HepG2 (cell line): ENCODE measurements at regions not wholly inside any gene's neighbourhood (a gene's known extent, or its start where the extent isn't known, plus 50 kb on each side); places are given as distances from the start of the nearest gene placed in this dataset.

Experiments used
- ATAC-seq: fragments of 200-7000 bp; cut with Tn5 transposase; 3 replicates; pipeline ENCODE4 v1.9.1; 2020; ENCODE audit warnings: mild to moderate bottlenecking, moderate library complexity
- BruUV-seq: library from RNA; stranded (reverse); fragments of 400-500 nt; replicated peaks from 2 replicates; lab custom pipeline; 2021; lab: Mats Ljungman, UMichigan
- CTCF ChIA-PET: fragments of 300-600 bp; formaldehyde crosslinking; extraction: SDS; loops from one replicate; lab custom pipeline; 2021; ENCODE audit warnings: low total read pairs, inconsistent platforms, low intra/inter-chr PET ratio; lab: Yijun Ruan, JAX
- POLR2A ChIA-PET: fragments of 350-600 bp; sonication (Branson Sonifier 250); formaldehyde crosslinking; loops from one replicate; lab custom pipeline; 2020; ENCODE audit warnings: antibody characterized with exemption, inconsistent platforms; lab: Yijun Ruan, JAX
- DNase-seq: peaks from one replicate; pipeline ENCODE4 v3.0.0-alpha.2; 2015; ENCODE audit warnings: low spot score
- FAIRE-seq: peaks from 3 replicates; lab custom pipeline; 2011; peaks lifted over from hg19 to GRCh38; lab: Jason Lieb, UNC
- H2AFZ ChIP-seq: one replicate; pipeline ENCODE4 v1.6.1; 2011; ENCODE audit warnings: low read length, inconsistent platforms
- H3K27ac ChIP-seq: fragments of 300-600 bp; 3 replicates; pipeline ENCODE4 v1.8.0; 2011; ENCODE audit warnings: mixed run types, mild to moderate bottlenecking, mixed read lengths, low read length, inconsistent platforms; ENCODE audit not compliant: insufficient read depth; ENCODE audit errors: extremely low read length
- H3K27me3 ChIP-seq, 2 experiments: fragments of 200-600 bp in 1 of 2; 2 replicates in 1 of 2; 3 replicates in 1 of 2; pipeline versions ENCODE4 v1.6.0 to v1.8.0; 2011; ENCODE audit warnings: low read length in 2 of 2, mild to moderate bottlenecking in 2 of 2, moderate library complexity in 2 of 2, inconsistent platforms in 1 of 2; ENCODE audit not compliant: insufficient read depth in 2 of 2, control insufficient read depth in 1 of 2
- H3K36me3 ChIP-seq, 2 experiments: fragments of 200-600 bp in 1 of 2; replicated peaks in 1 of 2; 2 replicates in 1 of 2; 3 replicates in 1 of 2; pipeline versions ENCODE4 v1.5.1 to v1.8.0; 2011; ENCODE audit warnings: low read length in 2 of 2, inconsistent platforms in 1 of 2; ENCODE audit not compliant: insufficient read depth in 2 of 2, control insufficient read depth in 1 of 2
- H3K4me1 ChIP-seq: 2 replicates; pipeline ENCODE4 v1.5.1; 2012; ENCODE audit warnings: low read length, inconsistent platforms; ENCODE audit not compliant: insufficient read depth
- H3K4me2 ChIP-seq: 2 replicates; pipeline ENCODE4 v1.6.0; 2011; ENCODE audit warnings: low read depth, low read length, inconsistent platforms
- H3K4me3 ChIP-seq, 3 experiments: fragments of 200-600 bp in 1 of 3; sonication (generic), shearing (Covaris generic) in 1 of 3; replicated peaks in 1 of 3; 2 replicates each; pipeline ENCODE4 v1.5.1; 2011 to 2016; ENCODE audit warnings: low read length in 3 of 3, inconsistent platforms in 2 of 3, low read depth in 2 of 3, mild to moderate bottlenecking in 2 of 3, control low read depth in 1 of 3, mixed read lengths in 1 of 3; ENCODE audit not compliant: insufficient read depth in 1 of 3
- H3K79me2 ChIP-seq: one replicate; pipeline ENCODE4 v1.6.1; 2011; ENCODE audit warnings: low read length, inconsistent platforms; ENCODE audit not compliant: insufficient read depth
- H3K9ac ChIP-seq: 2 replicates; pipeline ENCODE4 v1.6.0; 2011; ENCODE audit warnings: mild to moderate bottlenecking, low read depth, low read length, inconsistent platforms; ENCODE audit not compliant: insufficient read depth
- H3K9me3 ChIP-seq: 2 replicates; pipeline ENCODE4 v1.5.1; 2012; ENCODE audit warnings: mild to moderate bottlenecking, low read length
- H4K20me1 ChIP-seq: 2 replicates; pipeline ENCODE4 v1.6.0; 2011; ENCODE audit warnings: inconsistent platforms, mild to moderate bottlenecking, low read length, moderate library complexity; ENCODE audit not compliant: insufficient read depth
- ARID3A ChIP-seq: IDR thresholded peaks from 2 replicates; pipeline ENCODE4 v1.6.1; 2012; ENCODE audit warnings: low read depth, low read length, improper control_type of control experiment
- DNMT1 ChIP-seq: sonication (generic); formaldehyde crosslinking; IDR thresholded peaks from 2 replicates; pipeline ENCODE4 v1.5.1; 2020; ENCODE audit warnings: mild to moderate bottlenecking, missing genetic modification reagents
- HMG20A ChIP-seq: IDR thresholded peaks from 2 replicates; pipeline ENCODE4 v1.6.1; 2016; ENCODE audit warnings: borderline replicate concordance
- KDM3A ChIP-seq: IDR thresholded peaks from 2 replicates; pipeline ENCODE4 v1.6.1; 2018; ENCODE audit warnings: low read depth, missing compliant biosample characterization
- KMT2A ChIP-seq: sonication (generic); formaldehyde crosslinking; IDR thresholded peaks from 2 replicates; pipeline ENCODE4 v1.4.0; 2020; ENCODE audit warnings: missing genetic modification reagents
- MED8 ChIP-seq: sonication (generic); formaldehyde crosslinking; IDR thresholded peaks from 2 replicates; pipeline ENCODE4 v1.8.1; 2023; ENCODE audit warnings: mild to moderate bottlenecking, missing genetic modification reagents; ENCODE audit not compliant: insufficient replicate concordance
- MXD4 ChIP-seq: IDR thresholded peaks from 2 replicates; pipeline ENCODE4 v1.6.1; 2016; ENCODE audit warnings: mild to moderate bottlenecking, missing biosample characterization, missing genetic modification reagents
- PRDM4 ChIP-seq: sonication (generic); formaldehyde crosslinking; IDR thresholded peaks from 2 replicates; pipeline ENCODE4 v1.9.0; 2021; ENCODE audit warnings: missing genetic modification reagents, borderline replicate concordance
- SMARCC2 ChIP-seq: fragments of 450-650 bp; IDR thresholded peaks from 2 replicates; pipeline ENCODE4 v1.6.1; 2017; ENCODE audit warnings: antibody characterized with exemption, mild to moderate bottlenecking
- TCF12 ChIP-seq, 2 experiments: fragments of 450-650 bp in 1 of 2; sonication (generic) in 1 of 2; formaldehyde crosslinking in 1 of 2; IDR thresholded peaks; 2 replicates each; pipeline versions ENCODE4 v1.6.1 to v1.8.0; 2017 to 2022; ENCODE audit warnings: antibody characterized with exemption in 1 of 2, mild to moderate bottlenecking in 1 of 2, missing genetic modification reagents in 1 of 2, moderate library complexity in 1 of 2
- ZBTB39 ChIP-seq: sonication (generic); formaldehyde crosslinking; IDR thresholded peaks from 2 replicates; pipeline ENCODE4 v1.5.0; 2020; ENCODE audit warnings: missing genetic modification reagents
- ZNF18 ChIP-seq: sonication (generic); formaldehyde crosslinking; IDR thresholded peaks from 2 replicates; pipeline ENCODE4 v1.8.0; 2022; ENCODE audit warnings: mild to moderate bottlenecking, missing genetic modification reagents; ENCODE audit not compliant: insufficient replicate concordance
- ZNF549 ChIP-seq: sonication (generic); formaldehyde crosslinking; IDR thresholded peaks from 2 replicates; pipeline ENCODE4 v1.5.0; 2020; ENCODE audit warnings: missing genetic modification reagents
- ZNF572 ChIP-seq: sonication (generic); formaldehyde crosslinking; IDR thresholded peaks from 2 replicates; pipeline ENCODE4 v1.5.1; 2020; ENCODE audit warnings: mild to moderate bottlenecking, missing genetic modification reagents
- ZNF709 ChIP-seq: sonication (generic); formaldehyde crosslinking; IDR thresholded peaks from 2 replicates; pipeline ENCODE4 v1.5.0; 2020; ENCODE audit warnings: mild to moderate bottlenecking, missing genetic modification reagents
- WGBS: methylation state at CpG from one replicate; pipeline ENCODE4 v1.1.6; 2017; ENCODE audit warnings: low lambda C conversion rate; 5-methylcytosine and 5-hydroxymethylcytosine counted together
- in situ Hi-C: cut with HindIII; loops from 2 replicates; pipeline ENCODE4 v1.10.0; 2017; ENCODE audit warnings: low pct_unique_long_range_greater_than_20kb; ENCODE audit not compliant: extremely low pct_ligation_motif_present
- intact Hi-C: fragments of 100-400 bp; cut with micrococcal nuclease; formaldehyde crosslinking; loops from one replicate; pipeline ENCODE4 v1.10.0; 2022; ENCODE audit not compliant: unreplicated experiment

GRCh38 chr10:109203646-109204353, 719.5 kb downstream of the XPNPEP1 start (continued):
- TF ChIP-seq PRDM4 (CRISPR knock-in tag) = no peak
- TF ChIP-seq ARID3A = no peak
- no peak for TF ChIP-seq MXD4 (CRISPR knock-in tag)
- TF ChIP-seq ZNF572 (CRISPR knock-in tag) = no peak

- 42% methylated on average over 3 of the region's 3 CpGs for WGBS
- Histone ChIP-seq H3K27ac (no peak overlapping the region), H3K9me3 (peaks cover 68% of the 10 kb centered on the region), H3K9ac (no peak overlapping the region), H3K4me2 (no peak overlapping the region), H3K4me3 (no peak overlapping the region), H3K36me3 (no peaks in the 10 kb centered on the region), H3K79me2 (no peaks in the 10 kb centered on the region), H3K4me1 (no peaks in the 10 kb centered on the region), H2AFZ (no peak overlapping the region), H4K20me1 (no peaks in the 10 kb centered on the region), H3K27me3 (no peaks in the 10 kb centered on the region)
- CTCF ChIA-PET = no interaction called here
- intact Hi-C loops (no loop called here), in situ Hi-C loops (no loop called here)
- ATAC-seq = no peak
- FAIRE-seq = no peak
- no peak for DNase-seq
- POLR2A ChIA-PET = no interaction called here
- BruUV-seq = no TSS peak
- no peak for TF ChIP-seq SMARCC2
- no peak for TF ChIP-seq KMT2A (CRISPR knock-in tag)
- TF ChIP-seq MED8 = no peak
- no peak for TF ChIP-seq KDM3A
- TF ChIP-seq ZNF549 = no peak
- no peak for TF ChIP-seq ZNF18 (CRISPR knock-in tag)
- no peak for TF ChIP-seq HMG20A
- no peak for TF ChIP-seq TCF12 (IDR thresholded peaks at IDR 0.05)
- TF ChIP-seq TCF12 (CRISPR knock-in tag; IDR thresholded peaks at IDR 0.05) = no peak
- no peak for TF ChIP-seq ZBTB39 (CRISPR knock-in tag)
- no peak for TF ChIP-seq ZNF709 (CRISPR knock-in tag)
- no peak for TF ChIP-seq DNMT1
Measured at GRCh38 chr10:109202111-109202510, 721.2 kb downstream of the XPNPEP1 start.
